ENCODE measurements at regions not wholly inside any gene's neighbourhood (a gene's known extent, or its start where the extent isn't known, plus 50 kb on each side); places are given as distances from the start of the nearest gene placed in this dataset.

GRCh38 chr3:30069056-30069455 is 537.3 kb upstream of the TGFBR2 start:
- H3K4me1 Mint-ChIP-seq: no peaks in the 10 kb centered on the region
- ATAC-seq (no peak), DNase-seq (no peak)
- H3K36me3 Mint-ChIP-seq: peaks cover 0 to 11% (median 5%) of the 10 kb centered on the region in 3 donors
- H3K27ac Mint-ChIP-seq: no peak overlapping the region
- peaks cover 5 to 21% (median 12%) of the 10 kb centered on the region in 5 donors for H3K27me3 Mint-ChIP-seq
- peaks cover 0 to 9% (median 3%) of the 10 kb centered on the region in 9 donors for H3K9me3 Mint-ChIP-seq
- POLR2A ChIA-PET: no interaction called here
- H3K4me3 Mint-ChIP-seq: no peak overlapping the region

GRCh38 chr3:30073040-30073439 is 533.4 kb upstream of the TGFBR2 start:
- Mint-ChIP-seq H3K27ac (no peak overlapping the region), H3K4me3 (no peak overlapping the region), H3K36me3 (no peaks in the 10 kb centered on the region), H3K27me3 (peaks cover 0 to 1% (median 0%) of the 10 kb centered on the region in 5 donors), H3K9me3 (peaks cover 0 to 13% (median 0%) of the 10 kb centered on the region in 9 donors), H3K4me1 (no peaks in the 10 kb centered on the region)
- ATAC-seq: no peak
- POLR2A ChIA-PET: no interaction called here
- DNase-seq: no peak

GRCh38 chr3:30073622-30074021 is 532.8 kb upstream of the TGFBR2 start:
- Mint-ChIP-seq H3K36me3 (no peaks in the 10 kb centered on the region), H3K4me1 (no peaks in the 10 kb centered on the region), H3K27ac (no peak overlapping the region), H3K9me3 (peaks cover 0 to 13% (median 0%) of the 10 kb centered on the region in 9 donors), H3K27me3 (peaks cover 0 to 1% (median 0%) of the 10 kb centered on the region in 5 donors), H3K4me3 (no peak overlapping the region)
- POLR2A ChIA-PET: no interaction called here
- DNase-seq (no peak), ATAC-seq (no peak)

GRCh38 chr3:30075514-30075913 is 530.9 kb upstream of the TGFBR2 start:
- H3K27me3 Mint-ChIP-seq: peaks cover 0 to 1% (median 0%) of the 10 kb centered on the region in 5 donors
- POLR2A ChIA-PET: no interaction called here
- ATAC-seq (no peak), DNase-seq (no peak)
- no peak overlapping the region for H3K27ac Mint-ChIP-seq
- peaks cover 0 to 13% (median 0%) of the 10 kb centered on the region in 9 donors for H3K9me3 Mint-ChIP-seq
- H3K4me1 Mint-ChIP-seq: no peaks in the 10 kb centered on the region
- no peak overlapping the region for H3K4me3 Mint-ChIP-seq
- H3K36me3 Mint-ChIP-seq: no peaks in the 10 kb centered on the region

- H3K27me3 Mint-ChIP-seq: peaks cover 0 to 3% (median 0%) of the 10 kb centered on the region in 5 donors
- no peak overlapping the region for H3K27ac Mint-ChIP-seq
- H3K4me3 Mint-ChIP-seq: no peak overlapping the region
- DNase-seq (no peak), ATAC-seq (no peak)
- no peaks in the 10 kb centered on the region for H3K36me3 Mint-ChIP-seq
- no peaks in the 10 kb centered on the region for H3K4me1 Mint-ChIP-seq
- POLR2A ChIA-PET: no interaction called here
- peaks cover 0 to 13% (median 0%) of the 10 kb centered on the region in 9 donors for H3K9me3 Mint-ChIP-seq
Measured at GRCh38 chr3:30076899-30077298, 529.5 kb upstream of the TGFBR2 start.

- Mint-ChIP-seq H3K27me3 (peaks cover 0 to 4% (median 0%) of the 10 kb centered on the region in 5 donors), H3K27ac (no peak overlapping the region), H3K4me1 (no peaks in the 10 kb centered on the region), H3K4me3 (no peak overlapping the region), H3K9me3 (peaks cover 0 to 13% (median 0%) of the 10 kb centered on the region in 9 donors), H3K36me3 (no peaks in the 10 kb centered on the region)
- no peak for ATAC-seq
- POLR2A ChIA-PET: no interaction called here
- no peak for DNase-seq
Measured at GRCh38 chr3:30077746-30078145, 528.7 kb upstream of the TGFBR2 start.

- DNase-seq: no peak
- peaks cover 0 to 13% (median 0%) of the 10 kb centered on the region in 9 donors for H3K9me3 Mint-ChIP-seq
- POLR2A ChIA-PET: no interaction called here
- no peak overlapping the region for H3K4me3 Mint-ChIP-seq
- H3K4me1 Mint-ChIP-seq: no peaks in the 10 kb centered on the region
- no peak overlapping the region for H3K27ac Mint-ChIP-seq
- H3K27me3 Mint-ChIP-seq: peaks cover 0 to 5% (median 0%) of the 10 kb centered on the region in 5 donors
- ATAC-seq: no peak
- no peaks in the 10 kb centered on the region for H3K36me3 Mint-ChIP-seq
Measured at GRCh38 chr3:30078736-30079135, 527.7 kb upstream of the TGFBR2 start.

GRCh38 chr3:30081904-30082303 is 524.5 kb upstream of the TGFBR2 start:
- POLR2A ChIA-PET: no interaction called here
- H3K36me3 Mint-ChIP-seq: no peaks in the 10 kb centered on the region
- H3K27me3 Mint-ChIP-seq: peaks cover 0 to 16% (median 5%) of the 10 kb centered on the region in 5 donors
- H3K4me3 Mint-ChIP-seq: no peak overlapping the region
- no peaks in the 10 kb centered on the region for H3K9me3 Mint-ChIP-seq
- peaks cover 8 to 16% (median 11%) of the 10 kb centered on the region in 4 donors for H3K4me1 Mint-ChIP-seq
- ATAC-seq (no peak), DNase-seq (no peak)
- H3K27ac Mint-ChIP-seq: no peak overlapping the region

GRCh38 chr3:30082652-30083051 is 523.7 kb upstream of the TGFBR2 start:
- H3K4me1 Mint-ChIP-seq: peaks cover 8 to 16% (median 11%) of the 10 kb centered on the region in 4 donors
- POLR2A ChIA-PET: no interaction called here

GRCh38 chr3:30083315-30083714 is 523.1 kb upstream of the TGFBR2 start:
- ATAC-seq (no peak), DNase-seq (no peak)
- no peaks in the 10 kb centered on the region for H3K9me3 Mint-ChIP-seq
- POLR2A ChIA-PET: no interaction called here
- peaks cover 0 to 18% (median 5%) of the 10 kb centered on the region in 5 donors for H3K27me3 Mint-ChIP-seq
- H3K4me1 Mint-ChIP-seq: peaks cover 8 to 16% (median 11%) of the 10 kb centered on the region in 4 donors
- no peak overlapping the region for H3K27ac Mint-ChIP-seq
- no peak overlapping the region for H3K4me3 Mint-ChIP-seq
- no peaks in the 10 kb centered on the region for H3K36me3 Mint-ChIP-seq

More at GRCh38 chr3:30082652-30083051, 523.7 kb upstream of the TGFBR2 start:
- Mint-ChIP-seq H3K4me3 (no peak overlapping the region), H3K27me3 (peaks cover 0 to 17% (median 5%) of the 10 kb centered on the region in 5 donors), H3K27ac (no peak overlapping the region), H3K9me3 (no peaks in the 10 kb centered on the region), H3K36me3 (no peaks in the 10 kb centered on the region)
- ATAC-seq (no peak), DNase-seq (no peak)

- no peak overlapping the region for H3K27ac Mint-ChIP-seq
- H3K27me3 Mint-ChIP-seq: peaks cover 0 to 18% (median 5%) of the 10 kb centered on the region in 5 donors
- no peak overlapping the region for H3K4me3 Mint-ChIP-seq
- POLR2A ChIA-PET: no interaction called here
- peaks cover 8 to 16% (median 11%) of the 10 kb centered on the region in 4 donors for H3K4me1 Mint-ChIP-seq
- H3K9me3 Mint-ChIP-seq: no peaks in the 10 kb centered on the region
- DNase-seq (no peak), ATAC-seq (no peak)
- H3K36me3 Mint-ChIP-seq: no peaks in the 10 kb centered on the region
Measured at GRCh38 chr3:30084316-30084715, 522.1 kb upstream of the TGFBR2 start.

- Mint-ChIP-seq H3K36me3 (no peaks in the 10 kb centered on the region), H3K9me3 (no peaks in the 10 kb centered on the region), H3K27me3 (peaks cover 0 to 18% (median 5%) of the 10 kb centered on the region in 5 donors), H3K4me1 (peaks cover 8 to 16% (median 11%) of the 10 kb centered on the region in 4 donors), H3K4me3 (no peak overlapping the region), H3K27ac (no peak overlapping the region)
- no peak for DNase-seq
- POLR2A ChIA-PET: no interaction called here
- no peak for ATAC-seq
Measured at GRCh38 chr3:30084971-30085403, 521.4 kb upstream of the TGFBR2 start.

GRCh38 chr3:30085486-30085885 is 520.9 kb upstream of the TGFBR2 start:
- Mint-ChIP-seq H3K9me3 (no peaks in the 10 kb centered on the region), H3K4me3 (peak overlapping the region in 2 of 10 donors; percentile 19 to 23), H3K36me3 (no peaks in the 10 kb centered on the region), H3K4me1 (peaks cover 8 to 16% (median 11%) of the 10 kb centered on the region in 4 donors), H3K27ac (no peak overlapping the region), H3K27me3 (peaks cover 0 to 18% (median 5%) of the 10 kb centered on the region in 5 donors)
- ATAC-seq (peak in 1 of 2 donors; percentile 46), DNase-seq (peak in 2 of 10 donors; percentile 13 to 33)
- POLR2A ChIA-PET: no interaction called here

GRCh38 chr3:30091686-30092085 is 514.7 kb upstream of the TGFBR2 start:
- no peak for DNase-seq
- no peak for ATAC-seq
- POLR2A ChIA-PET: no interaction called here
- Mint-ChIP-seq H3K4me3 (no peak overlapping the region), H3K4me1 (no peaks in the 10 kb centered on the region), H3K27me3 (peaks cover 0 to 7% (median 0%) of the 10 kb centered on the region in 5 donors), H3K27ac (no peak overlapping the region), H3K36me3 (peaks cover 0 to 18% (median 4%) of the 10 kb centered on the region in 3 donors), H3K9me3 (peaks cover 0 to 29% (median 10%) of the 10 kb centered on the region in 9 donors)
